ENCODE measurements at regions not wholly inside any gene's neighbourhood (a gene's known extent, or its start where the extent isn't known, plus 50 kb on each side); places are given as distances from the start of the nearest gene placed in this dataset.

DNA sequence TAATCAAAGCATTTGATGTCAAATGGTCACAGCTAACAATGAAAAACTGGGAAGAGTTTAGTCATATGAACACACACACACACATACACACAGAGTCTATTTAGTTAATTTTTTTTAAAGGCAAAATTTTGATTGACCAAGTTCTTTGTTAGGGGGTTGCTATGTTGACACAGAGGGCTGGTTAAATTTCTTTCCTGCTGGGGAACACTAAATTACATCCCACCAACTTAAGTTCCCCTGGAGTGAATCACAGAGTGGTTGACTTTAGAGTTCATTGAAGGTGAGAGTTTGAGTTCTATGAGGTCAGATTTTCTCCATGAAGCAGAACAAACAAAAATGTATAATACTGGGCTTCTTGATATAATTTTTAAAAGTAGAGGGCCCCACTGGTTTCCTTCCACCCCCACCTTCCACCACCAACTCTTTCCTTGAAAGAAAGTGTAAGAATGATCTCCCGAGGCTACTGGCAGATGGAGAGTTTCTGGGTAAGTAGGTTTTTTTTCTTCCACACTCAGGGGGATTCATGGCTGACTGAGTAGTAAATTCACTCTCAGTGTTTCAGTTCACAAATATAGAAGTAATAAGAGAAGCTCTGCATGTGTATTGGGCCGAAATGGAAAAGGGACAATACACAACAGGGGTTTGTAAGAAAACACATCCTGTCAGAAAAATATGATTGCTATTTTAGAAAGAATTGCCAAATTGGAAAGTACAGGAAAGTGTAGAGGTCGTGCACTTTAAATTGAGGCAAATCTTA, 917.0 kb upstream of the LCORL start:
- TF ChIP-seq, protein P1, sequence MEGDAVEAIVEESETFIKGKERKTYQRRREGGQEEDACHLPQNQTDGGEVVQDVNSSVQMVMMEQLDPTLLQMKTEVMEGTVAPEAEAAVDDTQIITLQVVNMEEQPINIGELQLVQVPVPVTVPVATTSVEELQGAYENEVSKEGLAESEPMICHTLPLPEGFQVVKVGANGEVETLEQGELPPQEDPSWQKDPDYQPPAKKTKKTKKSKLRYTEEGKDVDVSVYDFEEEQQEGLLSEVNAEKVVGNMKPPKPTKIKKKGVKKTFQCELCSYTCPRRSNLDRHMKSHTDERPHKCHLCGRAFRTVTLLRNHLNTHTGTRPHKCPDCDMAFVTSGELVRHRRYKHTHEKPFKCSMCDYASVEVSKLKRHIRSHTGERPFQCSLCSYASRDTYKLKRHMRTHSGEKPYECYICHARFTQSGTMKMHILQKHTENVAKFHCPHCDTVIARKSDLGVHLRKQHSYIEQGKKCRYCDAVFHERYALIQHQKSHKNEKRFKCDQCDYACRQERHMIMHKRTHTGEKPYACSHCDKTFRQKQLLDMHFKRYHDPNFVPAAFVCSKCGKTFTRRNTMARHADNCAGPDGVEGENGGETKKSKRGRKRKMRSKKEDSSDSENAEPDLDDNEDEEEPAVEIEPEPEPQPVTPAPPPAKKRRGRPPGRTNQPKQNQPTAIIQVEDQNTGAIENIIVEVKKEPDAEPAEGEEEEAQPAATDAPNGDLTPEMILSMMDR (conservative IDR thresholded peaks at IDR 0.05) = no peak
- H3K4me3 Mint-ChIP-seq = no peak overlapping the region
- H3K36me3 Mint-ChIP-seq (ENCODE audit: low read depth) = no peaks in the 10 kb centered on the region
- DNase-seq (ENCODE audit: low read depth, low spot score) = no peak
- no peak overlapping the region for H3K27ac Mint-ChIP-seq (ENCODE audit: unreplicated experiment)
- H3K4me1 Mint-ChIP-seq = peaks cover 13% of the 10 kb centered on the region
- H3K9me3 Mint-ChIP-seq = peaks cover 11% of the 10 kb centered on the region
- H3K27me3 Mint-ChIP-seq (ENCODE audit: low read depth) = no peaks in the 10 kb centered on the region

DNA sequence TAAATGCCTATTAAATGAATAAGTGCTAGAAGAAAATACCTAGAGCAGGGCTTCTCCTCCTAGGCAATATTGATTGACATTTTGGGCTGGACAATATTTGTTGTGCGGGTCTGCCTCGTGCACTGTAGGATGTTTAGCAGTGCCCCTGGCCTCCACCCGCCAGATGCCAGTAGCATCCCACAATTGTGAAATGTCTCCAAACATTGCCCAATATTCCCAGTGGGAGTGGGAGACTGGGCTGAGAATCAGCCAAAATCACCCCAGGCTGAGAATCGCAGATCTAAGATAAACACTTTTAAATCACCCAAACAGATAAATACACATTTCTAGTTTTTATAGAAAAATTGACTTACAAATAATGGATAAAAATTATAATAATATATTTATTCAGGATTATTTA, 916.2 kb upstream of the LCORL start:
- no peak overlapping the region for H3K4me3 Mint-ChIP-seq
- H3K36me3 Mint-ChIP-seq (ENCODE audit: low read depth) = no peaks in the 10 kb centered on the region
- H3K27ac Mint-ChIP-seq (ENCODE audit: unreplicated experiment) = no peak overlapping the region
- DNase-seq (ENCODE audit: low read depth, low spot score) = no peak
- peaks cover 11% of the 10 kb centered on the region for H3K9me3 Mint-ChIP-seq
- H3K4me1 Mint-ChIP-seq = peaks cover 16% of the 10 kb centered on the region
- H3K27me3 Mint-ChIP-seq (ENCODE audit: low read depth) = no peaks in the 10 kb centered on the region
- TF ChIP-seq, protein P1 (conservative IDR thresholded peaks at IDR 0.05) = no peak

DNA sequence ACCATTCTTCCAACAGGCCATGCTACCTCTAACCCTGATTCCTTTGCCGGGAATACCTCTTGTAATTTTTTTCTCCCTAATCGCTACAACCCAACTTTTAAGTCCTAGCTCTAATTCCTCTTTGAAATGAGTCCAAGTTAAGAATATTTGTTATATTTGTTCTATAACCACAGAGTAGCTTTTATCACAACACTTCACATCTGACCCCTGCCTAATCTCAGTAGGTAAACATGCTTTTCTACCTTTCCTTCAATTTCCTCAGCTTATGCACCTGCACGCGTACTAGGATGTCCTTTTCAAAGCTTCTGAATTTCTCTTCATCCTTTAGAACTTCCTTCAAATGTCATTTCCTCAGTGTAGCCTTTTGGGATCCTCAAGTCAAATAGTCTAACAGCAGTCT, 915.5 kb upstream of the LCORL start:
- Mint-ChIP-seq H3K27me3 (ENCODE audit: low read depth) (no peaks in the 10 kb centered on the region), H3K36me3 (ENCODE audit: low read depth) (no peaks in the 10 kb centered on the region), H3K27ac (ENCODE audit: unreplicated experiment) (no peak overlapping the region), H3K9me3 (peaks cover 11% of the 10 kb centered on the region), H3K4me3 (no peak overlapping the region), H3K4me1 (peaks cover 17% of the 10 kb centered on the region)
- no peak for DNase-seq (ENCODE audit: low read depth, low spot score)
- TF ChIP-seq, protein P1 (conservative IDR thresholded peaks at IDR 0.05) = no peak

DNA sequence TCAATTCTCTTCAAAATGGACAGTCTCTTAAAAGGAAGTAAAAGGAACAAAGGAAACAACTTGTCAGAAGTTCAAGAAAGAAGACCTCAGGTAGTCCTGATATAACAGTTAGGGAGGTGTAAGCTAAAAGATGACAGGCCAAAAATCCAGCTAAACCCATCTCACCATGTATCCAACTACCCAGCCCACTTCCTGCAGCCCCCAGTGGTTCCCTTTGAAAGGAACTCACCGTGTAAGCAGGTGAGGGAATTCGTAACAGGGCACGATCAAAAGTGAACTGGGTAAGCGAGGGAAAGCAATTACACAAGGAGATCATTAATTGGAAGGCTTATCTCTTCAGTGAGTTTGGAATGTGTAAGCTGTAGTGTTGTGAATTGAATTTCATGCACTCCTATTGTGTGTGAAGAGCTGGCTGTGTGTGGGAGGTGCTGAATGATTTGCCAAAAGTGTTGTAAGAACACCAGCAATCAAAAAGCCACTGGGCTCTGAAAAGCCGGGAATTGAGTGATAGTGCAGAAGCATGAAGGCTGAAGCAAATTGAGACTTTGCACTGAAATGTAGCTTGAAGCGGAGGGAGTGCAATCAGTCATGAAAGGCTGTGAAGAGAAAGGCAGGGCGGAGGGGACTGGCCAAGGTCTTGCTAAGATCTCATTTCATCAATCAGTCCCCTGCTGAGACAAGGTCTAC, 914.2 kb upstream of the LCORL start:
- DNase-seq (ENCODE audit: low read depth, low spot score) = no peak
- no peak overlapping the region for H3K4me3 Mint-ChIP-seq

DNA sequence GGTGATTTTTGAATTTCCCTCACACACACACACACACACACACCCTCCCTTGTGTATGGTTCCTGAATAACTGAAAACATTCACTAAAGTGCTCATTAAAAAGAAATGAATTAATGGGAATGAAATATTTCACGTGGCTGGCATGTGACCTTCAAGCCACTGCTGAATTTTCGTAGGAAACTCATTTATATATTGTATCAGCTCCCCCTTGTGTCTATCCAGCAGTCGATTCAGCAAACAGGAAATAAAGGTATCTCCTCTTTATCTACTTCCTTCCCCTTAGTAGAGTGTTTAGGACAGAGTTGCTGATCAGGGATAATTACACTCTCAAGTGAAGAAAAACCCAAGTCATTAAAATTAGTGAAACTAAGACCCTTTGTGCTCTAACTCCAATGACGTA, 912.6 kb upstream of the LCORL start:
- DNase-seq (ENCODE audit: low read depth, low spot score) = no peak
- H3K4me1 Mint-ChIP-seq = peaks cover 17% of the 10 kb centered on the region
- H3K36me3 Mint-ChIP-seq (ENCODE audit: low read depth) = no peaks in the 10 kb centered on the region
- peaks cover 9% of the 10 kb centered on the region for H3K9me3 Mint-ChIP-seq
- TF ChIP-seq, protein P1 (conservative IDR thresholded peaks at IDR 0.05) = no peak
- H3K4me3 Mint-ChIP-seq = no peak overlapping the region
- no peak overlapping the region for H3K27ac Mint-ChIP-seq (ENCODE audit: unreplicated experiment)
- H3K27me3 Mint-ChIP-seq (ENCODE audit: low read depth) = no peaks in the 10 kb centered on the region

More for the DNA sequence above, 914.2 kb upstream of the LCORL start:
- Mint-ChIP-seq H3K9me3 (peaks cover 11% of the 10 kb centered on the region), H3K36me3 (ENCODE audit: low read depth) (no peaks in the 10 kb centered on the region), H3K27ac (ENCODE audit: unreplicated experiment) (no peak overlapping the region), H3K27me3 (ENCODE audit: low read depth) (no peaks in the 10 kb centered on the region), H3K4me1 (peaks cover 17% of the 10 kb centered on the region)
- TF ChIP-seq, protein P1 (conservative IDR thresholded peaks at IDR 0.05) = no peak
